Activated CD8-positive, alpha-beta memory T cell treated with anti-CD3 and anti-CD28 coated beads, Interleukin-2, amount 50 U/mL, for 48 hours (primary cell): ENCODE measurements at regions not wholly inside any gene's neighbourhood (a gene's known extent, or its start where the extent isn't known, plus 50 kb on each side); places are given as distances from the start of the nearest gene placed in this dataset.
"Not testable (repeated sequence)": the region's sequence is repeated elsewhere in the genome, so short reads cannot be mapped to it uniquely, and the experiment has no call there.

Experiments
- DNase-seq: peaks from one replicate; pipeline ENCODE4 v3.0.0-alpha.2; 2020

- DNase-seq: no peak
These were observed 211.9 kb upstream of the HNRNPA3 start for GRCh38 chr2:177000715-177001072.

GRCh38 chr2:177001334-177001733 lies 211.3 kb upstream of the HNRNPA3 start:
- no peak for DNase-seq

DNA sequence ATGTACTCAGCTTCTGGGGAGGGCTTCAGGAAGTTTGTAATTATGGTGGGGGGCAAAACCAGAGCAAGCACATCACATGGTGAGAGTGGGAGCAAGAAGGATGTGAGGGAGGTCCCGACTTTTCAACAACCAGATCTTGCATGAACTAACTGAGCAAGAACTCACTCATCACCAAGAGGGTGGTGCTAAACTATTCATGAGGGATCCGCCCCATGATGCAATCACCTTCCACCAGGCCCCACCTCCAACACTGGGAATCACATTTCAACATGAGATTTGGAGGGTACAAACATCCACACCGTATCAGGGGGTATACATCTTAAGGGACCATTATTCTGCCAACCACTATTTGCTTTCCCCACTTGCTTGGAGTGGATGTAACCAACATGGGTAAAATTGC lies 209.6 kb upstream of the HNRNPA3 start:
- DNase-seq: no peak

DNA sequence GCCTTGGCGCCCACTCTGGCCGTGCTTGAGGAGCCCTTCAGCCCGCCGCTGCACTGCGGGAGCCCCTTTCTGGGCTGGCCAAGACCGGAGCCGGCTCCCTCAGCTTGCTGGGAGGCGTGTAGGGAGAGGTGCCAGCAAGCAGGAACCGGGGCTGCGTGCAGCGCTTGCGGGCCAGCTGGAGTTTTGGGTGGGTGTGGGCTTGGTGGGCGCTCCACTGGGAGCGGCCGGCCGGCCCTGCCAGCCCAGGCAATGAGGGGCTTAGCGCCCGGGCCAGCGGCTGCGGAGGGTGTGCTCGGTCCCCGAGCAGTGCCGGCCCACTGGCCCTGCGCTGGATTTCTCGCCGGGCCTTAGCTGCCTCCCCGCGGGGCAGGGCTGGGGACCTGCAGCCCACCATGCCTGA lies 204.9 kb upstream of the HNRNPA3 start:
- not testable (repeated sequence) for DNase-seq

DNA sequence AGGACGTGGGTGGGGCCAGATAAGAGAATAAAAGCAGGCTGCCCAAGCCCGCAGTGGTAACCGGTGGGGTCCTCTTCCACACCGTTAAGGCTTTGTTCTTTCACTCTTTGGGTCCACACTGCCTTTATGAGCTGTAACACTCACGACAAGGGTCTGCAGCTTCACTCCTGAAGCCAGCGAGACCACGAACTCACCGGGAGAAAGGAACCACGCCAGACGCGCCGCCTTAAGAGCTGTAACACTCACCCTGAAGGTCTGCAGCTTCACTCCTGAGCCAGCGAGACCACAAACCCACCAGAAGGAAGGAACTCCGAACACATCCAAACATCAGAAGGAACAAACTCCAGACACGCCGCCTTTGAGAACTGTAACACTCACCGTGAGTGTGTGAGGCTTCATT lies 203.9 kb upstream of the HNRNPA3 start:
- not testable (repeated sequence) for DNase-seq

DNA sequence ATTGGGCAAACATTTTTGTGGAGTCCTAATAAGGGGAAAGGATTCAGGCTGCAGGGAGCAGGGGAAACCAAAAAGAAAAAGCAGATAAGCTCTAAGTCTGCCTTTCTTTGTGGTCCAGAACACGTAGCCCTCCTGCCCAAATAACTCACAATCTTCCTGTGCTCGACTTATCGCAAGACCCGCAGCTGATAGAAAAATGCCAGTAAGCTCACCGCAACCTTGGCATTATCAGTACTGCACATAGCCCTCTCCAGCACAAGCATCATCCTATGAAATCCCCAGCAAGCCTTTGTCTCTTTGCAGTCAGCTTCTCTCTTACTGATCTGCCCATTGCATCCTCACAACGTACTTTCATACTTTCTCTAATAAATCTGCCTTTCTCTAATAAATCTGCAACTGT lies 202.4 kb upstream of the HNRNPA3 start:
- no peak for DNase-seq

GRCh38 chr2:177010861-177011260 lies 201.7 kb upstream of the HNRNPA3 start:
- DNase-seq: no peak

DNA sequence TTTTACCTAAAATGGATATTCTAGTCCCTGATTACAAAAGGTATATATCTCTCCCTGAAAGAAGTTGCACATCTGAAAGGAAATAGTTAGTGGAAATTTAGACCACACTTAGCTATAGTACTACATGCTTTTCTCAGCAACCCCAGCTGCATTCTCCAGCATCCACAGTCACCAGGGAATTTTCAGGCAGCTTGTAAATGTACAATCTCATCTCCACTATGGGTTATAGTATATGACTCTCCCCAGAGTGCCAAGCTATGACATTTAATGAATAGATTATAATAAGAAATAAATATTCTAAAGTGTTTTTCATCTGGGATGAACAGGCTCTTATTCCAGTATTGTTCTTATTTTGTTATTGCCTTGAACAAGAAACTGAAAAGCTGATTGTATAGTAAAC lies 197.6 kb upstream of the HNRNPA3 start:
- no peak for DNase-seq

GRCh38 chr2:177015356-177015923 lies 197.2 kb upstream of the HNRNPA3 start:
- DNase-seq: no peak

DNA sequence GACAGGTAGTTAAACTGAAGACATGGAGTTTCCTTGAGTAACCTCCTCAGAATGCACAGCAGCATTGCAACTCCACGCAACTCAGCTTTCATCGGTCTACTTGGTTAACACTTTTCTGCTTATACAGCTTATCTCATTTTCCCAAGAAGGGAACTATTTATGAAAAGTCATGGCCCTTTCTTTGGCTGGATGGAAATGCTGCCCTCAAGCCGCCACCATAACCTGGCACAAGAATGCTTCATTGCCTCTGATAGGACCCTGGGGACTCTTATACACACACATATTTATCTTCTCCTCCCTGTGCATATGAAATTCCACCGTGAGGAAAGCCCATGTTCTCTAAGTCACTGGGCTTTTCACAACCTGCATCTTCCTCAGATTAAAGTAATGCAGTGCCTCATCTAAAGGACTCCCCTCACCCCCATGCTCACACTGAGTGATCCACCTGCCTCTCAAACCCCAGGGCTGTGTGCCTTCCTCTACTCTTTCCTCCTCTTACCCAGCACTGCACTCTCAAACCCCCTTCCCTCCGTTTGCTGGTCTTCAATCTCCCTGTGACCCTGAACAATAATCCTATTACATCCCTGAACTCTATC lies 192.0 kb upstream of the HNRNPA3 start:
- DNase-seq: no peak

DNA sequence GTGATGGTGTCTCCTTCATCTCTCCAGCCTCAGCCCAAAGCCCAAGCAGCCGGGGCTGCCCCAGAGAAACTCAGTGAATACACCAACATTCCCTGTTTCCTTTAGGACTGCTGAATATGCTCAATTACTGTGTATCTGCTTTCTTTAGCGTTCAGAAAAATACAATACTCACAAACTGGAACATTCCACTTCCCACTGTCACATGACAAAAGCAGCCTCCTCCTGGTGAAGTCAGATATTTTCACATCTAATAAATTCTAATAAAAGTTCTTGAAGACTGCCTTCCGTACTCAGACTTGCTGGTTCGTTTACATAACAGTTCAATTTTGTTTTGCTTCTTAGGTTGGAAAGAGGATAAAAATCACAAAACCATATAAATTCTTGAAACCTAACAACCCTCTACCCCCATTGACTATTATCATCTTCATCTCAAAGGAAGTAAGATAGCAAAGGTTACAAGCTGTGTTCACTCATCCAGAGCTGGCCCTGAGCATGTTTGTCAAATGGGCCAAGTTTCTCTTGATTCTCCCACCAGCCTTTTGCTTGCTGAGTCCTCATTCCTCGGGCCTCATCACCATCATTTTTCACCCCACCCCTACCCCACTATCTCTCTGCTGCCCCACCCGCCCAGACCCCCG lies 190.8 kb upstream of the HNRNPA3 start:
- no peak for DNase-seq

DNA sequence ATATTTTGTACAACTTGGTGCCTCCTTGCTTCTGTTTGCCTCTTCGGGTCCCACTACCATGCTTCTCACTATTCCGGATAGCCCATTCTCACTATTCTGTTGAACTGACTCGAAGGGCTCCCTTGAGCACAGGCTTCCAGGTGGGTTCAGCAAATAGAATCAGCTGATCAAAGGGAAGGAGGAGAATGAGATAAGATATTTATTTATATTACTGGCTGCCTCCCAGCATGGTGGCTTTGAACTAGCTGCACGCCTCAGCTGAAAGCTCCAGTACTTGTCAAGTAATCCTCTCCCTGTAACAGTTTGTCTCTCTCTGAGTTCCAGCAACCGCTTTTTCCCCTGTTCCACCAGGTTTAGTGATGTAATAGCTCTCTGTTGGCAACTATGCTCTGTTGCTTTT lies 187.8 kb upstream of the HNRNPA3 start:
- DNase-seq: no peak

GRCh38 chr2:177026253-177026652 lies 186.3 kb upstream of the HNRNPA3 start:
- no peak for DNase-seq

- no peak for DNase-seq
These were observed 185.6 kb upstream of the HNRNPA3 start for GRCh38 chr2:177026956-177027355.

- DNase-seq: no peak
These were observed 184.3 kb upstream of the HNRNPA3 start for GRCh38 chr2:177028296-177028695.

GRCh38 chr2:177029075-177029474 lies 183.5 kb upstream of the HNRNPA3 start:
- no peak for DNase-seq

- DNase-seq: no peak
These were observed 183.1 kb upstream of the HNRNPA3 start for GRCh38 chr2:177029501-177029900.

- DNase-seq: no peak
These were observed 182.7 kb upstream of the HNRNPA3 start for GRCh38 chr2:177029901-177030300.

DNA sequence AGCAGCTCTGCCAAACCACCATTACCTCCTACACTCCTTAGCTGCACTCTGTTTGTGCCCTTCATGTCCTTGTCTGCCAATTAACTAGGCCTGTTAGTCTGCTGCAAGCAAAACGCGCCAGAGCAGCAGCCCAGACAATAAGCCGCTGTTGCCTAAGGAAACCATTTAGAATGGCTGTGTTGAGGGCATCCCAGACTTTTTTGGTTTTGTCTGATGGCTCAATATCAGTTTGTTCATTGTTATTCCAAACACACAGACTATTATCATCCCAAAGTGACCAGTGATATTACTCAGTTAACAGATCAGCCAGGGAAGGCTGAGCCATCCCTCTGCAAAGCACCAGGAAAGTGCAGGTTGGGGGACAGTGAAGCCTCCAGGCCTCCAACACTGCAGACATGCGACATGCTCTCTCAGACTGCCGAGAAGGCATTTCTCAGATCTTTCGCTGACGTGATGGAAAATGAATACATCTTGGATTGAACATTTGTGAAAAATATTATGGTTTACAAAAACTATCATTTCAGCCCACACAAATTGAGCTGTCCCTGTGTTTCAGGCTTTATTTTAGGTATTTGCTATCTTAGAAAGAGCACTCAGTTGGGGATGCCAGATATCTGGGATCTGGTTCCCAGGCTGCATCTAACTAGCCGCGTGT lies 182.0 kb upstream of the HNRNPA3 start:
- DNase-seq: no peak

GRCh38 chr2:177031438-177032180 lies 181.0 kb upstream of the HNRNPA3 start:
- DNase-seq: no peak

GRCh38 chr2:177036747-177037146 lies 175.8 kb upstream of the HNRNPA3 start:
- no peak for DNase-seq

GRCh38 chr2:177037569-177037968 lies 175.0 kb upstream of the HNRNPA3 start:
- no peak for DNase-seq

DNA sequence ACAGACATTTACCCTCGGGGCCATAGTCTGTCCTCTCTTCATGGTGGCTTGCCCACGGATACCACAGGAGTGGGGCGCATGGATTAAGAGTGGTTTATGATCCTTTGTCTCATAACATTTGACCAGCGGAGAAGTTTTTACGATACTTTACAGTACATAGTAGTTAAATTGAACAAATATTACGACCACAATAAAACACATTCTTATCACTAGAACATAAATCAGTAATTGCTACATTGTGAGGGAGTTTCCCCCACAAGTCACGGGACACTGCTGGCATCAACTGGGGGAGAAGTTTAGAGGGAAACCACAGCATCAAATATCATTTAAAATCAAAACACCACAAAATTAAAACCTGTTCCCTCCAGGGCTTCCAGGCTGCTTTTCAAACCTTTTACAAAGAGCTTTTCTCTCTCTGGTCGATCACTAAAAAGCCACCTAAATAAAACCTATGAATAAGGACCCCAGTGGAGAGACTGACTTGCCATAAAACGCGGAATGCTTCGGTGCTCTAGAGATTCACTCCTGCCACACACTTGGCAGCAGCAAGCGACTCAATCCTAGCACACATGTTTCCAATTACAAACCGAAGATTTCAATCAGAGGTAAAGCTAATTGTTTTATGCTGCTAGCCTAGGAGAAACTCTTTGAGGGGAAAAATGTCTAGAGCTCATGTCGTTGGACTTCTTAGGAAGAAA lies 173.7 kb upstream of the HNRNPA3 start:
- no peak for DNase-seq
